MM.1S (cell line): ENCODE measurements at regions not wholly inside any gene's neighbourhood (a gene's known extent, or its start where the extent isn't known, plus 50 kb on each side); places are given as distances from the start of the nearest gene placed in this dataset.

Source experiments
- CTCF ChIP-seq: fragments of 300-600 bp; sonication (generic); IDR thresholded peaks from 2 replicates; pipeline ENCODE4 v1.5.1; 2016; ENCODE audit warnings: antibody characterized with exemption, low read length, mixed read lengths
- EZH2 ChIP-seq: fragments of 300-600 bp; sonication (generic); optimal IDR thresholded peaks from 2 replicates; pipeline ENCODE3; 2017; ENCODE audit warnings: low read depth, mild to moderate bottlenecking, antibody characterized with exemption, low read length, mixed read lengths
- EZH2phosphoT487 ChIP-seq: fragments of 300-600 bp; sonication (generic); IDR thresholded peaks from 2 replicates; pipeline ENCODE4 v1.6.1; 2018; ENCODE audit warnings: antibody characterized with exemption, low read length

- TF ChIP-seq CTCF (no peak), EZH2 (no peak), EZH2phosphoT487 (no peak)
Observed at GRCh38 chr2:77720115-77720514, 197.9 kb upstream of the LRRTM4 start.
